Stimulated activated CD8-positive, alpha-beta memory T cell treated with anti-CD3 and anti-CD28 coated beads, Interleukin-15, amount 100 ng/mL, for 4 hours (primary cell): ENCODE measurements at regions not wholly inside any gene's neighbourhood (a gene's known extent, or its start where the extent isn't known, plus 50 kb on each side); places are given as distances from the start of the nearest gene placed in this dataset.
"Not testable (repeated sequence)": the region's sequence is repeated elsewhere in the genome, so short reads cannot be mapped to it uniquely, and the experiment has no call there.

Experiments
- DNase-seq, 2 donors: peaks; one replicate each; pipeline ENCODE4 v3.0.0-alpha.2; 2020; ENCODE audit warnings: low read depth in 2 of 2

- DNase-seq: no peak
Observed at GRCh38 chr5:174489920-174490597, 234.3 kb upstream of the MSX2 start.

DNA sequence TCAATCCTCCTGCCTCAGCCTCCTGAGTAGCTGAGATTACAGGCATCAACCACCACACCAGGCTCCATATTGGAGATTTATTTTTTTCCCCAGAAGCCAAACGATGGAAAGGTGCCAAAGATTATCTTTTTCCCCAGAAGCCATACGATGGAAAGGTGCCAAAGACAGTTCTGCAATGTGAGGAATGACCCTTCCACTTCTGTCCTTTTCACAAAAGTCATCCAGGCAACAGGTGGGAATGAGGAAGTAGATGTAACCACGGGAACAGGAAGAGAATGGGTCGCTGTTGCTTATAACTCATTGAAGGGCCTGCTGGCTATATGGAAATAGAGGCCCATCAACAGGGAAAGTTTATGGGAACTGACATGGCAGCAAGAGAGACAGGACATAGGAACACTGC lies 233.7 kb upstream of the MSX2 start:
- DNase-seq: no peak

- no peak for DNase-seq
Observed at GRCh38 chr5:174491265-174491664, 233.1 kb upstream of the MSX2 start.

- no peak for DNase-seq
Observed at GRCh38 chr5:174491761-174492350, 232.5 kb upstream of the MSX2 start.

- DNase-seq: no peak
Observed at GRCh38 chr5:174493530-174493929, 230.9 kb upstream of the MSX2 start.

- not testable (repeated sequence) for DNase-seq
Observed at GRCh38 chr5:174497939-174498338, 226.4 kb upstream of the MSX2 start.

DNA sequence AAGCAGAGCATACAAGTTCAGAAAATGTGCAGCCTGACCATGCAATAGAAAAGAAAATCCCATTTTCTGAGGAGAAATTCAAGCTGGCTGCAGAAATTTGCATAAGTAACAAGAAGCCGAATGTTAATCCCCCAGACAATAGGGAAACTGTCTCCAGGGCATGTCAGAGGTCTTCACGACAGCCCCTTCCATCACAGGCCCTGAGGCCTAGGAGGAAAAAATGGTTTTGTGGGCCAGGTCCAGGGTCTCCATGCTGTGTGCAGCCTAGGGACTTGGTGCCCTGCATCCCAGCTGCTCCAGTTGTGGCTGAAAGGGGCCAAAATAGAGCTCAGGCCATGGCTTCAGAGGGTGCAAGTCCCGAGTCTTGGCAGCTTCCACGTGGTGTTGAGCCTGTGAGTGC lies 225.8 kb upstream of the MSX2 start:
- not testable (repeated sequence) for DNase-seq

GRCh38 chr5:174500636-174501035 lies 223.7 kb upstream of the MSX2 start:
- no peak for DNase-seq

- no peak for DNase-seq
Observed at GRCh38 chr5:174501461-174502069, 222.8 kb upstream of the MSX2 start.

- no peak for DNase-seq
Observed at GRCh38 chr5:174503086-174503460, 221.3 kb upstream of the MSX2 start.

- DNase-seq: no peak
Observed at GRCh38 chr5:174503461-174504265, 220.7 kb upstream of the MSX2 start.

DNA sequence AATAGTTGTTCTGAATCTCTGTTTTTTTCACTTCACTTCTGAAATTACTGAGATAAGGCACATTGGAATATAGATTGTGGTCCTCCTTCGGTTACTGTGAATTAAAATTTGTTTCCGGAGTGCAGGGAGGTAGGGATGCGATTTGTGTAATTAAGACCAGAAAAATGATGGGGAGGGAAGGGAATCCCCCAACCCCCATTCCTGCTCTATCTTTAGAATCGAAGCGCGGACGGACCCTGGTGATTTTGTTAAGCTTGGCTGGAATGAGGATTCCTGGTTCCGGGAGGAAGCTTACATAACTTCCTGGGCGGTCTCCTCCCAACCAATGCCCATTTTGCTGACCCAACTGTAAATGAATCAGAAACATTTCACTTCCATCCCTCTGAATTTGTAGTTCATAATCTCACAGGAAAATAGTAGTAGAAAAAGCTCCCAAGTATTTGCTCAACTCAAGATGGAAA lies 220.1 kb upstream of the MSX2 start:
- no peak for DNase-seq

DNA sequence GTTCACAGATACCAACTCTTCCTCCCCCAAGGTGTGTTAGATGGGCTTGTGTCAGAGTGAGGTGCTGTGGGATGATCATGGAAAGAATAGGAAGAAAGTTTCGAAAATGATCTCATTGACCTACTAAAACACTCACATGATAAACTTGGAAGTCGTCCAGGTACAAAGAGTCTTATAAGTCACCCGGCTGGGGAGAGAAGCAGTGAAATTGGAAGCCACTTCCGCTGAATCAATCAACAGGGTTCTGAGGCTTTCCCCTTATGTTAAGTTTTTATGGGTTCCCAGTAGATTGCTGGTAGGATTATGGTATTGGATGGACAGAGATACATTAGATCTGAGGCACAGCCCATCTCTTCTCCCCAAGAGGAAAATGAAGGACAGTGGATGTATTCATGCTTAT lies 218.8 kb upstream of the MSX2 start:
- DNase-seq: no peak

GRCh38 chr5:174510782-174511453 lies 213.5 kb upstream of the MSX2 start:
- DNase-seq: not testable (repeated sequence)

DNA sequence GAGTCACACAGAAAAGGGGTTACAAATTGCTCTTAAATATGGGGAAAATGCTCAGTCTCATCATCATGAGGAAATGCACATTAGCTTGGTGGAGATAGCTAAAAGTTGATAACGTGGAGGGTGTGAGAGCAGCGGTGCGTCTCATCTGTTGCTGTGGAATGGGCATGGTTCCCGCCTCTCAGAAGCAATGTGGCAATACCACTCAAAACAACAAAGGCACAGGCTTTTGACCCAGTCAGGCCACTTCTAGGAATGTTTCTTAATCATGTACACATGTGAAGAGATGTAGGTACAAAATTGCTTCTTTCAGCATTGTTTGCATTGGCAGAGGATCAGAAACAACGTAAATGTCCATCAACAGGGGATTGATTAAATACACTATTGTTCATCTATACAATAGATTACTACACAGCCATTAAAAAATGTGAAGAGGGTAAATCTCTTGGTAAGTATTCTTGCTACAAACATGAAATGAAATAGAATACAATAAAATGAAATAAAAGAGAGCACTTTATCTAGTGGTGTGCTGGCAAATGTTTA lies 212.6 kb upstream of the MSX2 start:
- no peak for DNase-seq

DNA sequence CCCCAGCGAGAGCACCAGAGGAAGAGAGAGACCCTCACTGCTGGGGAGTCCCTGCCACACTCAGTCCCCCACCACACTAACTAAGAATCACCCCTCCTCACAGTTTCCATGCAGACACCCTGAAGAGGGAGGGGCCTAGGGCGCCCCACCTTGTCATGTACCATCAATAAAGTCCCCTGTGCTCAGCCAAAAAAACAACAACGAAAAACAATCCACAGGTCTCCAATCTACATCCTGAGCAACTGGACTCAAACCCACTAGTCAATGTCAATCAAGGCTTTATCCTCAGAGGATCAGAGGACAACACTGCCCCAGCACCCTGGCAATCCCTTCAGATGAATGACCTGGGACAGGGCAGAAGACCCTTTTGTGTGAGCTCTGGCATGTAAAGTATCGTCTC lies 210.1 kb upstream of the MSX2 start:
- no peak for DNase-seq

GRCh38 chr5:174514983-174515394 lies 209.4 kb upstream of the MSX2 start:
- DNase-seq: no peak

GRCh38 chr5:174516741-174517140 lies 207.6 kb upstream of the MSX2 start:
- DNase-seq: no peak

GRCh38 chr5:174518512-174518911 lies 205.9 kb upstream of the MSX2 start:
- no peak for DNase-seq

- no peak for DNase-seq
Observed at GRCh38 chr5:174520420-174521396, 203.7 kb upstream of the MSX2 start.
